ENCODE measurements at regions not wholly inside any gene's neighbourhood (a gene's known extent, or its start where the extent isn't known, plus 50 kb on each side); places are given as distances from the start of the nearest gene placed in this dataset.

GRCh38 chrY:7932424-7932823 is 1020.9 kb upstream of the AMELY start:
- DNase-seq: no peak
- Mint-ChIP-seq H3K4me3 (no peak overlapping the region), H3K27me3 (ENCODE audit: insufficient read depth) (no peaks in the 10 kb centered on the region), H3K27ac (no peak overlapping the region), H3K36me3 (ENCODE audit: low read depth) (no peaks in the 10 kb centered on the region), H3K4me1 (ENCODE audit: low read depth) (0 out of 2 replicates have a peak, but pooled peaks cover 4% of the 10 kb centered on the region), H3K9me3 (no peaks in the 10 kb centered on the region)
- TF ChIP-seq, protein P1, sequence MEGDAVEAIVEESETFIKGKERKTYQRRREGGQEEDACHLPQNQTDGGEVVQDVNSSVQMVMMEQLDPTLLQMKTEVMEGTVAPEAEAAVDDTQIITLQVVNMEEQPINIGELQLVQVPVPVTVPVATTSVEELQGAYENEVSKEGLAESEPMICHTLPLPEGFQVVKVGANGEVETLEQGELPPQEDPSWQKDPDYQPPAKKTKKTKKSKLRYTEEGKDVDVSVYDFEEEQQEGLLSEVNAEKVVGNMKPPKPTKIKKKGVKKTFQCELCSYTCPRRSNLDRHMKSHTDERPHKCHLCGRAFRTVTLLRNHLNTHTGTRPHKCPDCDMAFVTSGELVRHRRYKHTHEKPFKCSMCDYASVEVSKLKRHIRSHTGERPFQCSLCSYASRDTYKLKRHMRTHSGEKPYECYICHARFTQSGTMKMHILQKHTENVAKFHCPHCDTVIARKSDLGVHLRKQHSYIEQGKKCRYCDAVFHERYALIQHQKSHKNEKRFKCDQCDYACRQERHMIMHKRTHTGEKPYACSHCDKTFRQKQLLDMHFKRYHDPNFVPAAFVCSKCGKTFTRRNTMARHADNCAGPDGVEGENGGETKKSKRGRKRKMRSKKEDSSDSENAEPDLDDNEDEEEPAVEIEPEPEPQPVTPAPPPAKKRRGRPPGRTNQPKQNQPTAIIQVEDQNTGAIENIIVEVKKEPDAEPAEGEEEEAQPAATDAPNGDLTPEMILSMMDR (IDR thresholded peaks at IDR 0.05): no peak

DNA sequence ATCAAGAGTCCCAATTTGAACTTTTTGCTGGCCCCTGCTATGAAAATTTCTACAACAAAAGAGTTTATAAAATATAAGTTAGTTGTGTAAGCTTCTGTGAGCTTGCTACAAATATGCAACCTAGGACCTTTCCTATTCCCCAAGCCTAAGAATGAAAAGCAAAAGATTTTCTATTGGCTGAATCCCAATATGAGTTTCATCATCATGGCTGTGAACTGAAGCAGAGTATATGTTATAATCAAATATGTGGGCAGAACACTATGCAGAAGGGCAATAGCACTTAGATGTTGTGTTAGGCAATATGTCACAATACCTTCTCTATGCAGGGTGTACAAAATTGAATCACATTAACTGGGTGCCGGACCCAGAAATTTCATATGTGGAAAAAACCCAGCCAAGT is 1018.3 kb upstream of the AMELY start:
- Mint-ChIP-seq H3K4me3 (no peak overlapping the region), H3K27ac (no peak overlapping the region), H3K36me3 (ENCODE audit: low read depth) (no peaks in the 10 kb centered on the region), H3K4me1 (ENCODE audit: low read depth) (no peaks in the 10 kb centered on the region), H3K9me3 (no peaks in the 10 kb centered on the region), H3K27me3 (ENCODE audit: insufficient read depth) (no peaks in the 10 kb centered on the region)
- TF ChIP-seq, protein P1 (IDR thresholded peaks at IDR 0.05): no peak
- DNase-seq: no peak

- Mint-ChIP-seq H3K4me1 (ENCODE audit: low read depth) (no peaks in the 10 kb centered on the region), H3K27me3 (ENCODE audit: insufficient read depth) (no peaks in the 10 kb centered on the region), H3K9me3 (no peaks in the 10 kb centered on the region), H3K4me3 (no peak overlapping the region), H3K36me3 (ENCODE audit: low read depth) (no peaks in the 10 kb centered on the region), H3K27ac (no peak overlapping the region)
- TF ChIP-seq, protein P1 (IDR thresholded peaks at IDR 0.05): no peak
- DNase-seq: no peak
Observed at GRCh38 chrY:7924059-7924458, 1012.5 kb upstream of the AMELY start.

DNA sequence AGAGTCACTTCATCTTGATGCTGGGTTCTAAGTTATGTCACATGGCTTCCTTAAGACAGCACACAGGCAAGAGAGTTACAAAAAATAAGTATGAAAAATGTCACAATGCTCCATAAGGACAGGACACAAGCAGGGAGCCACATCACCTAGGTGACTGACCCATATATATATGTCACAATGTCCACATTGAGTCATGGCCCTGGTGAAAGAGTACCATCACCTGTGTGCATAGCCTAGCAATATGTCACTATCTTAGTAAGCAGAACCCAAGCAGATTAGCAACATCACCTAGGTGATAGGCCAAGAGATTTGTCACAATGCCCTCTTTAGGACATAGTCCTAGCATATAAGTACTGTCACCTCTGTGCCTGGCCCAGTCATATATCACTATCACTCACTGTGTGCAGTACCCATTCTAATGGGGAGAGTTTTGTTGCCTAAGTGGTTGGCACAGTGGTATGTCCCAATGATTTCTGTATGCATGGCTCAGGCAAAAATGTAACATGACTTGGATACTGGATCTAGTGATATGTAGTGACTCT is 1012.0 kb upstream of the AMELY start:
- no peaks in the 10 kb centered on the region for H3K4me1 Mint-ChIP-seq (ENCODE audit: low read depth)
- H3K27me3 Mint-ChIP-seq (ENCODE audit: insufficient read depth): no peaks in the 10 kb centered on the region
- H3K9me3 Mint-ChIP-seq: no peaks in the 10 kb centered on the region
- no peak for DNase-seq
- H3K36me3 Mint-ChIP-seq (ENCODE audit: low read depth): no peaks in the 10 kb centered on the region
- no peak overlapping the region for H3K4me3 Mint-ChIP-seq
- no peak overlapping the region for H3K27ac Mint-ChIP-seq
- TF ChIP-seq, protein P1 (IDR thresholded peaks at IDR 0.05): no peak

DNA sequence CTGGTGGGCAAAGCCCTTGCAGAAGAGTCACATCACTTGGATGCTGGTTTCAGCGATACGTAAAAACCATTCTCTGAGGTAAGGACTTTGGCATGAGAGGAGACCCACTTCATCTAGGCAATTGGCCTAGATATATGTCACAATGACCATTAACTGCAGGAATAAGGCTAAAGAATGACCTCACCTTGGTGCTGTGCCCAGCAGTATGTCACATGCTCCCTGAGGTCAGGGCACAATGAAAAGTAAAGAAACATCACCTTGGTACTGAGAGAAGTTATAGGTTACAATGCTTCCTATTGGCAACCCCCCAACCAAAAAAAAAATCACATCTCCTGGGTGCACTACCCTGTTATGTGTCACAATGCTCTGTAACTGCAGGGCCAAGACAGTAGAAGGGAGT is 1008.8 kb upstream of the AMELY start:
- Mint-ChIP-seq H3K9me3 (no peaks in the 10 kb centered on the region), H3K27ac (no peak overlapping the region), H3K4me1 (ENCODE audit: low read depth) (no peaks in the 10 kb centered on the region), H3K27me3 (ENCODE audit: insufficient read depth) (no peaks in the 10 kb centered on the region), H3K36me3 (ENCODE audit: low read depth) (no peaks in the 10 kb centered on the region), H3K4me3 (no peak overlapping the region)
- no peak for DNase-seq
- TF ChIP-seq, protein P1 (IDR thresholded peaks at IDR 0.05): no peak

GRCh38 chrY:7888506-7888905 is 977.0 kb upstream of the AMELY start:
- DNase-seq: no peak
- TF ChIP-seq, protein P1 (IDR thresholded peaks at IDR 0.05): no peak
- no peaks in the 10 kb centered on the region; the same call in 1 of the 2 replicates for H3K27me3 Mint-ChIP-seq (ENCODE audit: insufficient read depth)
- no peaks in the 10 kb centered on the region for H3K4me1 Mint-ChIP-seq (ENCODE audit: low read depth)
- no peaks in the 10 kb centered on the region for H3K9me3 Mint-ChIP-seq
- no peak overlapping the region for H3K27ac Mint-ChIP-seq
- H3K36me3 Mint-ChIP-seq (ENCODE audit: low read depth): no peaks in the 10 kb centered on the region
- no peak overlapping the region for H3K4me3 Mint-ChIP-seq

All from HFFc6 (cell line).